ENCODE measurements at regions not wholly inside any gene's neighbourhood (a gene's known extent, or its start where the extent isn't known, plus 50 kb on each side); places are given as distances from the start of the nearest gene placed in this dataset.
"Not testable (repeated sequence)": the region's sequence is repeated elsewhere in the genome, so short reads cannot be mapped to it uniquely, and the experiment has no call there.

DNA sequence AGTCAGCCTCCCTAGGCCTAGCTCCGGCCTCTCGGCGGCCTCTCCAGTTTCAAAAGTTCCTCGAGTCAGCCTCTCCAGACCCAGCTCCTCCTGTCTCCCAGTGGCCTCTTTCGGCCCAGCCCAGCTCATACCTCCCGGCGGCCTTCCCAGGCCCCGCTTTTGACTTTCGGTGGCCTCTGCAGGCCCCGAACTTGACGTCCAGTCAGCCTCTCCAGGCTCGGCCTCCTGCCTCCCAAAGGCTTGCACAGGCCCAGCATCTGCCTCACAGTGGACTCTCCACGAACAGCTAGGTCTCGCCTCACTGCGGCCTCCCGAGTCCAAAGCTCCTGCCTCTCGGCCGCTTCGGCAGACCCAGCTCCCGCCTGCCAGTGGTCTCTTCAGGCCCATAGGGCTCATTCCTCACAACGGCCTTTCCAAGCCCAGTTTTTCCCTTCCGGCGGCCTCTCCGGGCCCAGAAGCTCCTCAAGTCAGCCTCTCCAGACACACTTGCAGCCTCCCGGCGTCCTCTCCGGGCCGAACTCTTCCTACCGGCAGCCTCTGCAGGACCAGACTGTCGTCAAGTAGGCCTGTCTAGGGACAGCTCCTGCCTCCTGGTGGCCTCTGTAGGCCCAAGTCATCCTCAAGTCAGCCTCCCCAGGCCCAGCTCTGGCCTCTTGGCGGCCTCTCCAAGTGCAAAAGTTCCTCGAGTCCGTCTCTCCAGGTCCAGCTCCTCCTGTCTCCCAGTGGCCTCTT, 249.9 kb upstream of the ZNF722 start:
- DNase-seq (ENCODE audit: missing footprints); ATAC-seq; intact Hi-C loops (cut with DNase I): not testable (repeated sequence)

DNA sequence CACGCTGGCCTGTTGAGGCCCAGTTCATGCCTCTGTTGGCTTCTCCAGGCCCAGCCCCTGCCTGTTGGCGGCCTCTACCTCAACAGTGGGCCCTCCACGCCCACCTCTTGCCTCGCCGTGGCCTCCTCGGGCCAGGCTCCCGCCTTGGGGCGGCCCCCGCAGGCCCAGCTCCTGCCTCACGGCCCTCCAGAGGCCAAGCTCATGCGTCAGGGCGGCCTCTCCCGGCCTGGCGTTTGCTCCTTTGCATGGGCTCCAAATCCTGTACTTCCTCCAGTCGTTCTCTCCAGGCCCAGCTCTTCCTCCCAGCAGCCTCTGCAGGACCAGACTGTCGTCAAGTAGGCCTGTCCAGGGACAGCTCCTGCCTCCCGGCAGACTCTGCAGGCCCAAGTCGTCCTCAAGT, 246.2 kb upstream of the ZNF722 start:
- intact Hi-C loops (cut with DNase I); DNase-seq (ENCODE audit: missing footprints); ATAC-seq: not testable (repeated sequence)

- ATAC-seq; DNase-seq (ENCODE audit: missing footprints); intact Hi-C loops (cut with DNase I): not testable (repeated sequence)
Observed at GRCh38 chr7:63753160-63753559, 245.5 kb upstream of the ZNF722 start.

GRCh38 chr7:63760202-63760601, 238.4 kb upstream of the ZNF722 start:
- intact Hi-C loops (cut with DNase I); ATAC-seq; DNase-seq (ENCODE audit: missing footprints): not testable (repeated sequence)

- ATAC-seq; intact Hi-C loops (cut with DNase I); DNase-seq (ENCODE audit: missing footprints): not testable (repeated sequence)
Observed at GRCh38 chr7:63765541-63765940, 233.1 kb upstream of the ZNF722 start.

DNA sequence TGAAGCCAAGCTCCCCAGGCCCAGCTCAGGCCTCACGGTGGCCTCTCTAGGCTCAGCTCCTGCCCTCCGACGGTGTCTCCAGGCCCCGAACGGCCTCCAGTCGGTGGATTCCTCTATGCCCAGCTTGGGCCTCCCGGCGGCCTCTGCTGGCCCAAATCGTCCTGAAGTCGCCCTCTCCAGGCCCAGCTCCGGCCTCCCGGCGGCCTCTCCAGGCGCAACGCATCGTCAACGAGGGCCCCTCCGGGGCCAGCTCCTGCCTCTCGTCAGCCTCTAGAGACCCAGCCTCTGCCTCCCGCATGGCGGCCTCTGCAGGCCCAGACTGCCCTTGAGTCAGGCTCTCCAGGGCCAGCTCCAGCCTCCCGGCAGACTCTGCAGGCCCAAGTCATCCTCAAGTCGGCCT, 232.5 kb upstream of the ZNF722 start:
- DNase-seq (ENCODE audit: missing footprints); intact Hi-C loops (cut with DNase I): not testable (repeated sequence)

DNA sequence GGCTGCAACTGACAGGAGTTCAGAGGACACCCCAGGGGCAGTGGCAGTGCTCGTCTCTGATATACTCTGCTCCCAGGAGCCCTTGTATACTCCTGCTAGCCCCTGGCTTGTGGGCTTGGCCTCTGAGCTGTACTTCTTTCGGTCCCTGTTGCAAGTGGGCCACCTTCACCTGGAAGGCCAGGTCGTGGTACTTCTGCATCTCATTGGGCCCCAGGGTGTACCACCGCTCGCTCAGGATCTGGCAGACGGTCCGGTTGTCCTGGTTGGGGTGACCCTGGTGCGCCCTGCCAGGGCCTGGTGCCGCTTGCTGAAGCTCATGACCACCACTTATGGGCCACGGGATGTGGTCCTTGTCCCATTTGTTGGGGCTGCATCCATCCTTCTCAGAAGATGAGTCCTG, 228.5 kb upstream of the ZNF722 start:
- DNase-seq (ENCODE audit: missing footprints); ATAC-seq; intact Hi-C loops (cut with DNase I): not testable (repeated sequence)

More for the DNA sequence above, 232.5 kb upstream of the ZNF722 start:
- not testable (repeated sequence) for ATAC-seq

- ATAC-seq; DNase-seq (ENCODE audit: missing footprints); intact Hi-C loops (cut with DNase I): not testable (repeated sequence)
Observed at GRCh38 chr7:63771389-63772085, 227.1 kb upstream of the ZNF722 start.

- DNase-seq (ENCODE audit: missing footprints) (peak; percentile 66), ATAC-seq (no peak)
- intact Hi-C loops (cut with DNase I) = no loop called here
Observed at GRCh38 chr7:63789378-63790176, 209.1 kb upstream of the ZNF722 start.

DNA sequence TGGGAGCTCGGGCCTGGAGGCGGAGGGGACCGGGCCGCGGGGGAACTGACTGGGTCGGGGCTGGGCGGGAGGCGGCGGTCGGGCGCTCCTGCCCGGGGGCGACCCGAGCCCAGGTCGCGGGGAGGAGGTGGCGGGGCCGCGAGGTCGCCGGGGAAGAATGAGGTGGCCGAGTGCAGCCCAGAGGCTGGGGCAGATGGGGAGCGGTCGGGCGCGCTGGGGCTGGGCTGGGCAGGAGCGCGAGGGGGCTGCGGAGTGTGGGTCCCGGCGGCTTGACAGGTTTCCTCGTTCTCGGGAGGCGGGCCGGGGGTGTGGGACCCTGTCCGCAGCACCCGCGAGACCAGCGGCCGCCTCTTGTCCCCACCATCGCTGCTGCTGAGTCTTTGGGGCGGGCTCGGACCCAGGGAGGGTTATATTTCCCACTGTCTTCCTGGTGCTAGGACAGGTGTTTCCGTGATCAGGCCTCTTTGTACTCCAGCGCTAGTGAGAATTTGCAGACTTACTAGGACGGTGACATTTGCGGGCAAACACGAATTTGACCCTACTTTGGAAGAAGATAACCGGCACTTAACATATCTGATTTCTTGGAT, 208.4 kb upstream of the ZNF722 start:
- DNase-seq (ENCODE audit: missing footprints); ATAC-seq; intact Hi-C loops (cut with DNase I): not testable (repeated sequence)

All from Right ventricle myocardium inferior (tissue), 1 donor.